HG03039 (cell line): ENCODE measurements at regions not wholly inside any gene's neighbourhood (a gene's known extent, or its start where the extent isn't known, plus 50 kb on each side); places are given as distances from the start of the nearest gene placed in this dataset.
A peak's percentile ranks its signal among the peaks of the same experiment; 100 is the strongest.

ENCODE experiments used
- ATAC-seq: cut with Tn5 transposase; IDR thresholded peaks from one replicate; pipeline ENCODE4 v1.9.1; 2021; ENCODE audit warnings: mild to moderate bottlenecking, moderate library complexity; ENCODE audit not compliant: unreplicated experiment

DNA sequence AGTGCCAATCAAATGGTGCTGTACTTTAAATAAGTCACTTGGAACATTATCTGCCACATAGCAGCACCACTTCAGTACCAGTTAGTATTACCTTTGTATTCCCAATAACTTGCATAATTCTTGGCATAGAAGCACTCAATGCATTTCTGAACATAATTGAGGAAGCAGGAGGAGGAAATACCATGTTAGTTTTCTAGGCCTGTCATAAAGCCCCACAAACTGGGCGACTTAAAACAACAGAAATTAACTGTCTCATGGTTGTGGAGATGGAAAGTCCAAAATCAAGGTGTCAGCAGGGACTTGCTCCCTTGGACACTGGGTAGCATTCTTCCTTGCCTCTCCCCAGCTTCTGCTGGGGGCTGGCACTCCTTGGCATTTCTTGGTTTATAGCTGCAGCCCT is 296.2 kb downstream of the HS3ST1 start:
- ATAC-seq, result no peak

DNA sequence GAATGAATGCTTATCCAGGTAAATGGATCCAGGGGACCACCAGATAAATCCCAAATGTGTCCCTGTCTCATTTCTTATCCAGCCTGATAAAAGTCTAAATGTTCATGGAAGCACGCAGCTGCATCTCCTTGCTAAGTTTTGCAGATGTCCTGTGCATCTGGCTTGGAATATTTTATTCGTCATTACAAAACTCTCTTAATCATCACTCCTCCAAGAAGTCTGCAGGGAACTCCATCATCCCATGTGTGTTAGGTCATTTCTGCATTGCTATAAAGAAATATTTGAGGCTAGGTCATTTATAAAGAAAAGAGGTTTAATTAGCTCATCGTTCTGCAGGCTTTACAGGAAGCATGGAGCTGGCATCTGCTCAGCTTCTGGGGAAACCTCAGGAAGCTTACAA is 297.2 kb downstream of the HS3ST1 start:
- no peak for ATAC-seq

DNA sequence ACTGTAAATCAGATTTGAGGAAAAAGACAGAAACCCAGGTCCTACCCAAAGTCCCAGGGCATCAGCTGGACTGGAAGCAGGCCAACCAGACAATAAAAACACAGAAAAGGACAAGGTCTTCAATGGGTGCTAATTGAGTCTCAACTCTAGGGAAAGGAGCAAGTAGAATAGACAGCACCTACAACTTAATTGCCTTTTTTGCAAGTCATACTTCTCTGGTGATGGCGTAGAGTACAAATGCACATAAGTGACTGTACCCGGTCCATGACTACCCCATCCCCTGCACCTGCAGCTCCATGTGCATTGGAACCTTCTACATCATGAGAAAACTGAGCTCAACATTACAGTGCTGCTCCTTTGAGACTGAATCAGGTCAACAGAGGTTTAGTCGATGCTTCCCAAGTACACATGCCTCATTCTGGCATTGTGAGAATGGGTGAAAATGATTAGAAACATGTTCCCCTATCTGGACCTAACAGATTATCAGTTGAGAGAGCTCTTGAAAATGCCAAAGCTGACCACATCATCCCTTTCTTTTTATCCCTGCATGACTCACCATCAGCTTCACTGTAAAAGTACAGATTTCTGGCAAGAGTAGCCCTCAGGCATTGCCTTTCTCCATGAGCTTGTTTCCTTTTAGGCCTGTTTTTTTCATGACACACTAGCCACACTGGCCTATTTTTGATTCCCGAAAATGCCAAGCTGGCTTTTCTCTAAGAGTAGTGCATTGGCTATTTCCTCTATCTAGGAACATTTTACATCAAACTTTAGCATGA is 298.3 kb downstream of the HS3ST1 start:
- ATAC-seq, result no peak

DNA sequence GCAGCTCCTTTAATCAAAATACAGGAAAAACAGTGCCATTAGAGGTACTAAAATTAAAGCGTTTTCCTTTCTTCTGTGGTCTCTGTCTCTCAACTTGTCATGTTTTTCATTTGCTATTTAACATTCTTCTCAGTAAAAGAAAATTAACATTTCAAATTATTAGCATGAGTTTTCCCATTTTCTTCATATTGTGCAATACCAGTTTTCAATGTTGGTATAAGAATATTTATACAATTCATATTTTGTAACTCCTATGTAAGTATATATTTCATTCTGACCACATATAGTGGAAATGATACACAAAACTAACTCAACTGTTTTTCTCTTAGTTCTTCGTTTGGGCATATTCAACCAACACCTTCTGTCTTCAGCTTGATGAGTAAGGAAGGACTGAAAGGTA is 308.3 kb downstream of the HS3ST1 start:
- no peak for ATAC-seq

DNA sequence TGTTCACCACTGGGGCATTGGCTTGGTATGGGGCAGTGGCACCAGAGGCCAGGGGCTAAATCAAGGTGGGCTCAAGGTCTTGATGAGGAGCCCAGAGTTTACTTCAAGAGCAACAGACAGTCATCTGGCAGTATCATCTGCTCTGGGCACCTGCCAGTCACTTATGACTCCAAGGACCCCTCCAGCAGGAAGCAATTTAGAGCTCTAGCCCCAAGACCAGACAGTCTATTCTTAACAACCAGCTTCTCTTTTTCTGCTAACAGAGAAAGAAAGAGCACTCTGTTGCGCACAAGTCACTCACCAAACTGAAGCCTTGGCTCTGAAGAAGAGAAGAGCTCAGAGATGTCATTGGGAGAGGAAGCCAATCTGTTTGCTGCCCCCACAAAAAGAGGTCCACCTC is 309.2 kb downstream of the HS3ST1 start:
- ATAC-seq, result no peak

DNA sequence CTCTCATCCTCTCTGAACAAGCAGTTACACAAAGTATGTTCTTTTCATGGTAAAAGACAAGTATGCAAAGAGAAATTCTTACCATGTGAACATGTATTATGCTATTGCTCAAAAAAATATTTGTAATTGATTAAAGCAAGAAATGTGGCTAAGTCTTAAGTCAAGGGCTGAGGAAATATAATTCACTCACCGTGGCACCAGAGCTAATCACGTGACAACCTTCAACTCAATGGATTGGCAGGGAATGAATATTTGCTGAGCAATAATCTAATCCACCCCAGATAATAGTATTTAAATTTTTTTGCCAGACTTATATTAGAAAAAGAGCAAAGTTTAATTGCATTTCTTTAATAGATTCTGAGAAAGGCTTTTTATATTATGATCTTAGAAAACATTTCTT is 310.2 kb downstream of the HS3ST1 start:
- ATAC-seq, result no peak

DNA sequence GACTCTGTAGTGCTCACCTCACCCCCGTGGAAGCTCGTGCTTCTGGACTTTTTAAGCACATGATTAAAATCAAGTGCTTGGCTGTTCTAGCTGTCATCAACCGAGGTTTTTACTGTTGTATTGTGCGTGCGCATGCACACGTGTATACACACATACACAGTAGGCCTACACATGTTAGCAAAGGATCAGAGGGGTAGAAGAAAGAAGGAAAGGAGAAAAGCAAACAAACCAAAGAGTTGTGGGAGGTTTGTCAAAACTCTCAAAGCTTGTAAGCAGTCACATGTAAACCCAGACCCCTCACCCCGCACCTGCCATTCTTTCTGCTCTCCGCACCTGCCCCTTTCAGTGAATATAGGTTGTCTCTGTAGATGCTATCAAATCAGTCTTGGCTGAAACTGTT is 311.8 kb downstream of the HS3ST1 start:
- no peak for ATAC-seq

DNA sequence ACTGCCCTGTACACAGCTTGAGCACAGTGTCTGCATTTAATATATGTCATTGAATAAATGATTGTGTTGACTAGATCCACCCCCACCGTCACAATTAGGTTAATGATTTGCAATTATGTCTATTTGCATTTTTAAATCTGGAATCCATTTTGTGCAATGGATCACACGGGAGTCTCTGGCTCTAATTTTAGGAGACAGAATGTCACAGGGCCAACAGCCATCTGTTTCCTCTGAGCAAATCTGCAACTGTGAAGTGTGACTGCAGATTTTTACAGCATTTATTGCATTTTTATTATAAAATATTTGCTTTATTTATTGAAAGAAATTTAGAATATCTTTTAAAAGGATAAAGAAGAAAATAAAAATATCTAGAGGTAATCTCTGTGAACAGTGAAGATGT is 316.8 kb downstream of the HS3ST1 start:
- ATAC-seq, result no peak

DNA sequence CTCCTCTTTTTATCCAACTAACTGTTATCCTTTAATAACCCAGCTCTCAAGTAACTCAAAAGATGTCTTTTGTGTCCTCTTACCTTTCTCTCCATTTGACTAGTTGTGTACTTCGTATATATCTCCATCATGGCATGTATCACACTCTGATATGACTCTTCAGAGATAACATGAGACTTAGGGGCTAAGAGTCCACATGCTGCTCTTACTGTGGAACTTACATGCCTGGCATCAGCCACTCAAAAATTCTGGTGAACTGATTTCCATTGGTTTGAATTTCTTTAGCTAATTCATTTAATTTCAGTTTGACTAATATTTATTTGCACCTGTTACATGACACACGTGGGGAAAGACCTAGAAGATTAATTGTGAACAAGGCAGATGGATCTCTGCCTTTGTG is 317.3 kb downstream of the HS3ST1 start:
- ATAC-seq, result no peak

DNA sequence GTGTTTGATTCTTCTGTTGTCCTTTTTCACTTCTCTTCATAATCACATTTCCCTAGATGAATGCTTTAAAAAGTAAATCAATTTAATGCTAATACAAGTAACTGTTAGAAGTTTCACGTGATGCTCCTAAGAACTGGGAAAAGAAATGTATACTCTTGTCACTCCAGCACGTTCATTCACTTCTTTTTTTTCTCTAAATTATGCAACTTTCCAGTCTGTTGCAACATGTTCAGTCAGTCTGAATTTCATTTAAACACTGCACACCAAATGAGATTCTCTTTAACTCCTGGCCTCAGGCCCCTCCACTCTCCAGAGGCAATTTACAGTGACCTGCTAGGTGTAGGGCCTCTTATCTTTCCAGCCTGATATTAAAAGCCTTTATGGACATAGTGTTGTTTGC is 321.9 kb downstream of the HS3ST1 start:
- no peak for ATAC-seq

DNA sequence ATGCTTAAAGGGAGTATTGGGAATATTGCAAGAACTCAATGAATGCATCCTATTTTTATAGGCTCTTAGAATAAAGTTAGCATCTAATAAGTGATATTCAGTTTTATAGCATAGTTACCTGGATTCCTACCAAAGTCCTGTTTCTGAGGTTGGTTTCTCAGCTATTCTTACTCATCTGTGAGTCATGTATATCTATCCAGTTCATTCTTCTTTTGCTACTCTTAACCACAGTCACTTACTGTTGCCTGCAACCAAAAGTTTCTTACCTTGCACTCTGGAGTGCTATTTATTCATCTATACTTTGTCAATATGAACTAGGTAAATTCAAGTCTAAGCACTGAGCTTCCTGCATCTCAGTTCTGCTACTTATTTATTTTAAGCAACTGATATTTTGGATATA is 322.5 kb downstream of the HS3ST1 start:
- ATAC-seq, result peak; percentile 64

DNA sequence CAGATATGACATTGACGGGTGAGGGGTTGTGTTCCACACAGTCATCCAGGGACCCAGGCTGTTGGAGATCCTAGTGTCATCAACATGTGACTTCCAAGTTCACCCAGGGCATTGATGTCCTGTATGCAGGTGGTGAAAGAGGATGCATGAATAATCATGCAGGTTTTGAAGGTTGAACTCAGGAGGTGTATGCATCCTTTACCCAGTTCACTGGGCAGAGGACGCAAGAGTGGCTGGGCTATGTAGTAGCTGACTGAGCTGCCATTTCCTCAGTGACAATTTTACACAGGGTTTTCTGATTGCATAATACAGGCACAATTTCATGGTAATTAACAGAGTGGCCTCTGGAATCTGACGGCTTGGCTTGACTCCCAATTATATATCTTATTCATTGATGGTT is 323.0 kb downstream of the HS3ST1 start:
- ATAC-seq, result no peak

DNA sequence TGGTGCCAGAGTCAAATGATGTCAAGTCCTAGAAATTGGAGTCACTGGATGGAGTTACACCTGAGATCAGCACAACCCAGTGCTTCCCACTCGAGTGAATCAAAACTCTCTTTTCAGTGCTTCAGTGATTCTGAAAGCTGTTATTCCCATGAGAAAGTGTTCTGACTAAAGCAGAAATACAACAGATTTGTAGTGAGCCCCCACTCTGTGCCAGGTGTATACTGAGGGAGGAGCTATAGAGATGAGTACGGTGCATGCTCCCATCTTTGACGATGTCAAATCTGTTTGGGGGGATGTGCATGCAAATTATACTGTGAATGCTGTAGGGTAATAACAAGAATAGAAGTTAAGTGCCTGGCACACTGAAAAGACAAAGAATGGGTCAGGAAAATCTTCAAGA is 330.2 kb downstream of the HS3ST1 start:
- peak; percentile 45 for ATAC-seq

DNA sequence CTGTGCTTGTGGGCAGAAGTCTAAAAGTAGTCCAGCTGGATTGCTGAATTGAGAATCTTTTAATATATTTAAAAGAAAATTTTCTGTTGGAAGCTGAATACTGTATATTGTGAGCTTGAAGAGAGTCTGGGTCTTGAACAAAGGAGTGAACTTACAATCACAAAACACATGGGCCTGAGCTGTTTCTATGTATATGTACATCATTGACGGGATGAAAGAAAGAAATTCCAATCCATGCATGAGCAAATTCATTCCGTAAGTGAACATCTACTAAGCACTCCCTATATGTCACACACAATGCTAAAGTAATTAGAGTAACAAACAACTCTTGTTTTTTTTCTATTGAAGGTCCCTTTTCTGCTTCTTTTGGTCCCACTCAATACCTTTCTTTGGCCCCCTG is 331.0 kb downstream of the HS3ST1 start:
- ATAC-seq, result no peak

DNA sequence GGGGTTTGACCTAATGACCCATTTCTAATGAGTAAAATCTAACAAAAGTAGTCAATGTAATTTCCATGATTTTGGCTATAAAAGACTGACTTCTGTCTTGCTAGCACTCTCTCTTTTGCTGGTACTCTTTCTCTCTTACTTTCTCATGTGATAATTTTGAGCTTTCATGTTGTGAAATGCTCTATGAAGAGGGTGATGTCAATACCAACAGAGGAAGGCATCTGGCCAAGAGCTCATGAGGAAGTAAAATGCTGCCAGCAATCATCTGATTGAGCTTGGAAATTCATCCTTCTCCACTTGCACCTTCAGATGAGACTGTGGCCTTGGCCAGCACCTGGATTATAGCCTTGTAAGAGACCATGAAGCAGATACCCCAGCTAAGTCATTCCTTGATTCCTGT is 347.7 kb downstream of the HS3ST1 start:
- ATAC-seq, result no peak

DNA sequence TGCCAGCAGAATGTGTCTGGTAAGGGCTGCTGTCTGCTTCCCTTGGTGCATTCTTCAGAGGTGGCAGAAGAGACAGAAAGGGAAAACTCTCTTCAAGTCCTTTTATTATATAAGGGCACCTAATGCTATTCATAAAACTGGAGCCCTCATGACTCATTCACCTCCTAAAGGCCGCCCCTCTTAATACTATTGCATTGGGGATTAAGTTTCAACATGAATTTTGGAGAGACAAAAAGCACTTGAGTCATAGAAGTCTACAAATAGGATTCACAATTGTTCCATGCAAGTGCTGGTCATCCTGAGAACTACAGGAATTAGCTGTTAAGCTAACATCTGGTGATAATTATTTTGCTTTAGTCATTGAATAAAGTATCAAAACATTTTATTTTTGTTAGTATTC is 349.5 kb downstream of the HS3ST1 start:
- ATAC-seq, result no peak

DNA sequence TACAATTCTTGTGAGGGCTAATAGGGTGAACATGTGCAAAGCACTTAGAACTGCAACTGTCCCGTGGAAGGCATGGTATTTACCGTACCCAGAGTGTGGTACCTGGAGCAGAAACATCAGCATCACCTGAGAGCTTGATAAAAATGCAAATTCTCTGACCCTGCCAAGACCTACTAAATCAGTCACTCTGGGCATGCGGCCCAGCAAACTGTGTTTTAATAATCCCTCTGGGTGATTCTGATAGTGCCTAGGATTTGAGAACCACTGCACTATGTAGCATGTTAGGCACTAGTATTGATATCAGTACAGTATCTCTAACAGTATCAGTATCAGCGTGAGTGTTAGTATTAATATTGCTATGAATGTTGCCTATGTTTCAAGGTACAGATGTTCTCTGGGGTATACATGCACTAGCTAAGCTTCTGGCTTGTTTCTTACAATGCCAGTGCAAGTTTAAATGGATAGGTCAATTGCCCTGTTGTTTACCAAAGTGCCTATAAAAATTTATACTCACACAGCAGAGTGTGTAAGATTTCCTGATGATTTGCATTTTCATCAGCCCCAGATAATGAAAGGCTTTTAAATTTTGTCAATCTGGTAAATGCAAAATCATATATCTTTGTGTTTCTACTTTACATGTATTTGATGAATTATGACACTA is 354.0 kb downstream of the HS3ST1 start:
- ATAC-seq, result no peak

DNA sequence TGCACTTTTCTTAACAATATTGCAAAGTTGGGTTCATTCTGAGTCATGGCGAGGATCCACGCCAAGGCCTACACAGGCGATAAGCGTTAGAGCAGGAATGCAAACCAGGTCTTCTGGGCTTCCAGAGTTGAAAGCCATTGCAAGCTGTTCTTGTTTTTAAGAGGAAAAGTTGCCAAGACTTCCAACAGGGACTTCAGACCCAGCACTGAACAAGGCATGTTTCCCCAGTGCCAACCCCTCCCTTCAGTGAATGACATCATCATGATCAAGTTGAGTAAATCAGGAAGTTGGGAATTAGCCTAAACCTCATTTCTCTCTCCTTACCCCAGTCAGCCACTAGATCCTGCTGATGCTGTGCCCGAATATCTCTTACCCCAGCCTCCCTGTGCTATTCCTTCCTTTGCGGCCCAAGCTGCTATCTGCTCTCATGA is 355.1 kb downstream of the HS3ST1 start:
- no peak for ATAC-seq

DNA sequence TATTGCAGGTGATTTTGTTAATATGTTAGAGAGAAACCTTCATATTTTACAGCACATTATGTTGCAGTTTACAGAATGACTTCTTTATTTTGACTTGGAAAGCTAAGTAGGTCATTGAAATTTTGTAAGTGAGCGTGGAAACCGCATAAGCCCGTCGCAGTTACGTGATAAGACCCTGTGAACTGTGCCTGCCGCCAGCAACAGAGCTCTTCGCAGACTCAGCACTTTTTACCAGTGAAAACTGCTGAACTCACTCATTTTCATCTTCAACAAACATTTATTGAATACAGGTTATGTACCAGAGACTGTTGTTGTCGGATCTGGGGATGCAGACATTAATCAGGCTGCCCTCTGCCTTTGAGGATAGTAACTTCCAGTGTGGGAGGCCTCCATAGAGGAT is 355.7 kb downstream of the HS3ST1 start:
- ATAC-seq, result no peak

DNA sequence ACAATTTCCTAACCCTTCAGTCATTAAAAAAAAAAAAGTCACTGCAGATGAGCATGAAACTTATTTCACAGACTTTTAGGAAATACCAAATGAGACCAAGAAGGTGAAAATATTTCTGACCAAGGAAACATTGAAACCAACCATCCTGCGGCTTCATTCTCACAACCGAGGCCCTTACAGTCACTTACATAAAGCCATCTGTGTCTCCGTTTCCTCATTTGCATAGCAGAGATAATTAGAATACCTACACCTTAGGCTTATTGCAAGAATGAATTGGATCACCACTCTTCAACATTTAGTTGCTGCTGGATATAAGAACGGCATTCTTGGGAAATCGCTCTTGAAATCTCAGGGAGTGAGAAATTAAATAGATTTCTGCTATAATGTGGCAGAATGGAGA is 356.2 kb downstream of the HS3ST1 start:
- ATAC-seq, result no peak

DNA sequence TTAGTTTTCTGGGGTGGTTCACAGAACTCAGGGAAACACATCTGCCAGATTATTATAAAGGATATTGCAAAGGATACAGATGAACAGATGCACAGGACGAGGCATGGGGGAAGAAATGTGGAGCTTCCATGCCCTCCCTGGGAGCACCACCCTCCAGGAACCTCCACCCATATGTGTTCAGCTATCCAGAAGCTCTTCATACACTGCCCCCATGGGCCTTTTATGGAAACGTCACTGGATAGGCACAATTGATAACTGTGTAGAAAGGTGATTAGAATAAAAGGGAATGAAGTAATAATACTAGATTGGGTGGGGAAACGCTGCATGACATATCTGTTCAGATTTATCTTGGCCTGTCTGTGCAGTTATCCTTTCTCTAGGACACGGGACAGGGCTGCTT is 357.9 kb downstream of the HS3ST1 start:
- ATAC-seq, result no peak

DNA sequence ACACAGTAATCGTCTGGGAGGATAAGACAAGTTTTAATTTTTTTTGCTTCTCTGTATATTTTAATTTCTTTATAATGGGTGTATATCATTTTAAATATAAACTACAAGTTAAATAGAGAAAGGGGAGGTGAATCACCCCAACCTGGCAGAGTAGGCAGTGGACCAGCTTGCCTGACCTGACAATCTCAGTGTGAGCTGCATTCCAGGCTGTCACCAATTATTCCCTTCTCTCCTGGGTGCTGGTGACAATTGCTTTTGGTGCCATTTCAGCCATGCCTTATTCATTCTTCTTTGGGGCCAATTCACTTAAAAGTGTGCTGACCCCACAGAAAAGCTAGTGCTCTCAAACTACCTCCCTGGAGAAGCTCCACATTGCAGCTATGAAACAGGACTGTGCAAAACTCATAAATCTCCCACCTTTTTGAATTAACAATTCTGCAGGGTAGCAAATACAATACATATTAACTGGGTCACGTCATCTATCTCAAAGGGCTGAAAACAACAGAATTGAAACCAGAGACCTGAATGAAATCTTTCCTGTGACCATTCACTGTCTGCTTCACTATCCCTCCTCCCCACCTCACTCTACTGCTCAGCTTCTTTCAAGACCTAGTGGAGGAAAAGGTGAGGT is 359.0 kb downstream of the HS3ST1 start:
- no peak for ATAC-seq
